ENCODE measurements at regions not wholly inside any gene's neighbourhood (a gene's known extent, or its start where the extent isn't known, plus 50 kb on each side); places are given as distances from the start of the nearest gene placed in this dataset.

DNA sequence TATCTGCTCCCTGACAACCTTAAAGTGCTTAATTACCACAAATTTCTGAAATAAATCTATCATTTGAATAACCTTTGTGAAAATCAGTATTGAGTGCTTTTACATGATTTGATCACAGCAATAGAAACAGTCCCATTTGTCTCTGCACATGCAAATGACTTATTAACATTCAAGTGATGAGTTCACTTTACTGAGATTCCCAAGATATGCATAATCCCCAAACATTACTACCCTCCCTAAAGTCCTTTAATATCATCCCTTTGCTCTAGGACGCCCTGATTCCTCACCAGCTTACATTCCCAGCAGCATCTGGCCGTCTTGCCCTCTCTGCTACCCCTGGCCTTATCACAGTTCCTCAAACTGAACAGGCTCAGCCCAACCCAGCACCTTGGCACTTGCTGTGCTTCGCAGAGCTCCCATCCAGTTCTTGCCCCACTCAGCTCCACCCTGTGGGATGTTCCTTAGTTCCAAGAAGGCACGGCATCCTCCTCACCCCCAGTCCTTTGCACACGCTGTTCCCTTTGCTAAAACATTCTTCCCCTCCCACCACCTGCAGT is 347.5 kb downstream of the PREX1 start:
- Mint-ChIP-seq H3K27me3 (ENCODE audit: insufficient read depth, unreplicated experiment) (peaks cover 60% of the 10 kb centered on the region), H3K9me3 (ENCODE audit: unreplicated experiment) (no peaks in the 10 kb centered on the region), H3K4me3 (ENCODE audit: unreplicated experiment) (no peak overlapping the region), H3K4me1 (ENCODE audit: insufficient read depth, unreplicated experiment) (no peaks in the 10 kb centered on the region), H3K36me3 (ENCODE audit: insufficient read depth, unreplicated experiment) (peaks cover 6% of the 10 kb centered on the region), H3K27ac (ENCODE audit: low read depth, unreplicated experiment) (no peak overlapping the region)
- POLR2A ChIA-PET: no interaction called here
- CTCF ChIA-PET: no interaction called here
- no TSS peak for BruUV-seq (replicated peaks)
- TF ChIP-seq, protein P1, sequence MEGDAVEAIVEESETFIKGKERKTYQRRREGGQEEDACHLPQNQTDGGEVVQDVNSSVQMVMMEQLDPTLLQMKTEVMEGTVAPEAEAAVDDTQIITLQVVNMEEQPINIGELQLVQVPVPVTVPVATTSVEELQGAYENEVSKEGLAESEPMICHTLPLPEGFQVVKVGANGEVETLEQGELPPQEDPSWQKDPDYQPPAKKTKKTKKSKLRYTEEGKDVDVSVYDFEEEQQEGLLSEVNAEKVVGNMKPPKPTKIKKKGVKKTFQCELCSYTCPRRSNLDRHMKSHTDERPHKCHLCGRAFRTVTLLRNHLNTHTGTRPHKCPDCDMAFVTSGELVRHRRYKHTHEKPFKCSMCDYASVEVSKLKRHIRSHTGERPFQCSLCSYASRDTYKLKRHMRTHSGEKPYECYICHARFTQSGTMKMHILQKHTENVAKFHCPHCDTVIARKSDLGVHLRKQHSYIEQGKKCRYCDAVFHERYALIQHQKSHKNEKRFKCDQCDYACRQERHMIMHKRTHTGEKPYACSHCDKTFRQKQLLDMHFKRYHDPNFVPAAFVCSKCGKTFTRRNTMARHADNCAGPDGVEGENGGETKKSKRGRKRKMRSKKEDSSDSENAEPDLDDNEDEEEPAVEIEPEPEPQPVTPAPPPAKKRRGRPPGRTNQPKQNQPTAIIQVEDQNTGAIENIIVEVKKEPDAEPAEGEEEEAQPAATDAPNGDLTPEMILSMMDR (IDR thresholded peaks at IDR 0.05; ENCODE audit: unreplicated experiment): no peak
- no peak for DNase-seq (ENCODE audit: unreplicated experiment)
- intact Hi-C loops (cut with micrococcal nuclease): no loop called here

DNA sequence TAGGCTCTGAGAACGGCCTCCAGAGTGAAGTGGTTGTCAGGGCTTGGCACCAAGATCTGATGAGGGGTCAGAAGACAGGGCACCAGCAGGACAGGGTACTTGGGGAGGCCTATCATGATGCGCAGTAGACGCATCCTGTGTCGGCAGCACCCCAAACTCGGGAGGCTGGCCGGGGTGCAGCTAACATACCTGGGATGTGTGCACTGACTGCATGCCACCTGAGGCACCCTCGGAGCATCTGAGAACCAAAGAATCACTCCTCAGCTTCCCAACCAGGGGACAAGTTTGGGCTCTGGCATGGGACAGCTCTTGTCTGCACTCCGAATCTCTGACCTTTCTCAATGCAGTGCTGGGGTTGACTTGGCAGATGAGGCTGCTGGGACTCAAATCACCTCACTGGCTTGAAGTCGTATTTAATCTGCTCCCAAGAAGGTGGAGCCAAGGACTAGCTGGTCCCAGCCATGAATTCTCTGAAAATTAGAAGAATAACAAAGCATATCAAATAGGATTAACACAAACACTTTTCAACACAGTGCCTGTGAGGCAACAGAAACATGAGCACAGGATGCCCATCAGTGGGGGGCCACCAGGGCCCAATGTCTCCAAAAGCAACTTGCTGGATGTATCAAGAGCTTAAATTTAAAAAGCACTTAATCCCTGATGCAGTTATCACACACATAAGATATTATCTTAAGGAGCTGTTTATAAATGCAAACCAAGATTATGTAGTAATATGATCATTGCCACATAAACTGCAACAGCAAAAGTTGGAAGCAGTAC is 348.8 kb downstream of the PREX1 start:
- Mint-ChIP-seq H3K27me3 (ENCODE audit: insufficient read depth, unreplicated experiment) (peaks cover 50% of the 10 kb centered on the region), H3K4me3 (ENCODE audit: unreplicated experiment) (no peak overlapping the region), H3K9me3 (ENCODE audit: unreplicated experiment) (no peaks in the 10 kb centered on the region), H3K36me3 (ENCODE audit: insufficient read depth, unreplicated experiment) (no peaks in the 10 kb centered on the region), H3K4me1 (ENCODE audit: insufficient read depth, unreplicated experiment) (no peaks in the 10 kb centered on the region), H3K27ac (ENCODE audit: low read depth, unreplicated experiment) (no peak overlapping the region)
- ChIA-PET CTCF (interaction anchor here (0.5 to 0.7 kb wide), 3 partner anchors 448 to 715 kb away, joined by 3 read pairs; no protein-coding TSS in a partner anchor), POLR2A (interaction anchor here (0.7 kb wide), 2 partner anchors 37 to 82 kb away, joined by 3 to 4 read pairs; no protein-coding TSS in a partner anchor)
- DNase-seq (ENCODE audit: unreplicated experiment): no peak
- TF ChIP-seq, protein P1 (IDR thresholded peaks at IDR 0.05; ENCODE audit: unreplicated experiment): no peak
- intact Hi-C loops (cut with micrococcal nuclease): no loop called here
- no TSS peak for BruUV-seq (replicated peaks)

DNA sequence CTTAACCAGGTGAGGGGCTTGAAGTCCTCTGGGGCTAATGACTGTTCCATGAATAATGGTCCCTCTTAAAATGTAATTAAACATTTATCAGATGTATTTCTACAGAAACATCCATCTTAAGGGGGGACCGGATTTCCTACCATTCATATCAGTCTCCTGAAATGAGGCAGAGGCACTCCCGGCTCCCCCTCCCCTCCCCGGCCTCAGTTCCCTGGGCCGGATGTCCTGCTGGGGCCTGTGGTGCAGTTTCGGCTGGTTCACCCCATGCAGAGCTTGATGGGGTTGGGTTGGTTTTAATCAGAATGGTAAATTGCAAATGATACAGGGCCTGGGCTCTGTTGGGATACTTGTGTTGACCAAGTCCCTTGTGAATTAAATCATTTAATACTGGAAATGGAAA is 349.4 kb downstream of the PREX1 start:
- Mint-ChIP-seq H3K4me3 (ENCODE audit: unreplicated experiment) (no peak overlapping the region), H3K27ac (ENCODE audit: low read depth, unreplicated experiment) (no peak overlapping the region), H3K36me3 (ENCODE audit: insufficient read depth, unreplicated experiment) (no peaks in the 10 kb centered on the region), H3K27me3 (ENCODE audit: insufficient read depth, unreplicated experiment) (peaks cover 48% of the 10 kb centered on the region), H3K9me3 (ENCODE audit: unreplicated experiment) (no peaks in the 10 kb centered on the region), H3K4me1 (ENCODE audit: insufficient read depth, unreplicated experiment) (no peaks in the 10 kb centered on the region)
- ChIA-PET POLR2A (interaction anchor here (0.7 kb wide), 1 partner anchor 81 kb away, joined by 3 read pairs; no protein-coding TSS in a partner anchor), CTCF (interaction anchor here (0.5 to 0.7 kb wide), 3 partner anchors 17 to 714 kb away, joined by 3 read pairs; no protein-coding TSS in a partner anchor)
- TF ChIP-seq, protein P1 (IDR thresholded peaks at IDR 0.05; ENCODE audit: unreplicated experiment): no peak
- DNase-seq (ENCODE audit: unreplicated experiment): no peak
- intact Hi-C loops (cut with micrococcal nuclease): no loop called here
- BruUV-seq (replicated peaks): no TSS peak

DNA sequence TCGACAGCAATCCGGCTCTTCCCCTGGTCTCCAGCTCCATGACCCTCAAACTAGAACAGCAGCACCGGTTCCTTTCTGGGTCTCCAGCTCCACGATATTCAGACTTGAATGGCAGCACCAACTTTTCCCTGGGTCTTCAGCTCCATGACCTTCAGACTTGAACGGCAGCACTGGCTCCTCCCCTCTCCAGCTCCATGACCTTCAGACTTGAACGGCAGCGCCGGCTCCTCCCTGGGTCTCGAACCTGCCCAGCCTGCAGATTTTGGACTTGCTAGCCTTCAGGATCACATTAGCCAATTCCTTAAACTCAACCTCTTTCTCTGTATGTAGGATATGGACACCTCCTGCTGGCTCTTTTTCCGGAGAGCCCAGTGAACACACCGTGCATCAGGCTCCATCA is 350.9 kb downstream of the PREX1 start:
- ChIA-PET POLR2A (interaction anchor here (0.6 to 1.0 kb wide), 2 partner anchors 13 to 549 kb away, joined by 3 read pairs; no protein-coding TSS in a partner anchor), CTCF (interaction anchor here (0.7 to 0.8 kb wide), 2 partner anchors 23 to 32 kb away, joined by 3 read pairs; no protein-coding TSS in a partner anchor)
- DNase-seq (ENCODE audit: unreplicated experiment): no peak
- BruUV-seq (replicated peaks): no TSS peak
- peaks cover 33% of the 10 kb centered on the region for H3K27me3 Mint-ChIP-seq (ENCODE audit: insufficient read depth, unreplicated experiment)
- H3K4me1 Mint-ChIP-seq (ENCODE audit: insufficient read depth, unreplicated experiment): no peaks in the 10 kb centered on the region
- H3K27ac Mint-ChIP-seq (ENCODE audit: low read depth, unreplicated experiment): no peak overlapping the region
- no peaks in the 10 kb centered on the region for H3K9me3 Mint-ChIP-seq (ENCODE audit: unreplicated experiment)
- no peak overlapping the region for H3K4me3 Mint-ChIP-seq (ENCODE audit: unreplicated experiment)
- TF ChIP-seq, protein P1 (IDR thresholded peaks at IDR 0.05; ENCODE audit: unreplicated experiment): no peak
- no peaks in the 10 kb centered on the region for H3K36me3 Mint-ChIP-seq (ENCODE audit: insufficient read depth, unreplicated experiment)
- intact Hi-C loops (cut with micrococcal nuclease): no loop called here

All from MCF 10A (cell line).